Stimulated activated CD8-positive, alpha-beta memory T cell treated with anti-CD3 and anti-CD28 coated beads, Interleukin-2, amount 100 ng/mL, for 48 hours (primary cell): ENCODE measurements at regions not wholly inside any gene's neighbourhood (a gene's known extent, or its start where the extent isn't known, plus 50 kb on each side); places are given as distances from the start of the nearest gene placed in this dataset.
A peak's percentile ranks its signal among the peaks of the same experiment; 100 is the strongest.
"Not testable (repeated sequence)": the region's sequence is repeated elsewhere in the genome, so short reads cannot be mapped to it uniquely, and the experiment has no call there.

Source experiments
- DNase-seq, 2 donors: peaks; one replicate each; pipeline ENCODE4 v3.0.0-alpha.2; 2020; ENCODE audit warnings: low read depth in 2 of 2

DNA sequence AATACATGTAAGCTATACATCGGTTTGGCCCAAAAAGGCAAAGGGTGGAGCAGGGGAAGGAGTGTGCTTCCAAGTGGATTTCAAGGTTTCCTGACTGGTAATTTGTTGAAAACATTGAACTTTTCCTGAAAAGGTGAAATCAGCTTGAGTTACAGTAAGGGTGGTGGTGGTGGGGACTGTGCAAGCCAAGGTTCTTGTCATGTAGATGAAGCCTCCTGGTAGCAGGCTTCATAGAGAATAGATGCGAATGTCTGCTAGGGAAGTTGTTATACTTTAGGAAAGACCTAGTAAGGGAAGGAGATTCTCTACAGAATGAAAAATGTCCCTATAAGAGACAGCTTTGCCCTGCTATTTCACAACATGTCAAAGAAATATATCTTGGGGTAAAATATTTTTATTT, 528.2 kb upstream of the CBLB start:
- DNase-seq, result no peak

DNA sequence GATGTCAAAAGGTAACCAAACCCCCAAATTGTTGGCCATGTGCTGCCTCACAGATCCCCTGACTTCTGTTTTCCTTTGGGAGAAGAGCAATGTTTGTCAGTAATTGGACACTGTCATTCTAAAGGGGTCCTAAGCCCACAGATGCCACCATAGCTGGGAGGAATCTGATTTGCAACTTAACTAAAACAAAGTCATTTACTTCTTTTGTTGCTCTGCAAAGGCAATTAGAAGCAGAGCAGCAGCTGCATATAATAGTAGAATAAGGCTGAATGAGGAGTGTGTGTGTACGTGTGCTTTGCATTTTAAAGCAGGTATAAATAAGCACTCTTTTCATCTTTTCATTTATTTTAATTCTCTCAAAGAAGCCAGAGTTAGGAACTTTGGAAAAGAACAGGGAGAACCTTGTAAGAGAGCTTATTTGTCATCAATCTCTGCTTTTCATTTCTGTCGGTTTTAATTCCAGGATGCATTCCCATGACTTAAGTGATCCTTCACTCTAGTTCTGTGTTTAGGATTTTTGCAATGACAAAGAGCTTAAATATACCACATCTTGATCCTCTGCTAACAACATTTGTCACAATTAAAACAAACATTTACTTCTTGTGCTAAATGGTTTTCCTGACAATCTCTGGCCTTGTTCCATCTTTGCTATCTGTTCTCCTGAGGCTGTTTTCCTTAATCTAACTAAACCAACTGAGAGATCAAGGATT, 530.2 kb upstream of the CBLB start:
- no peak for DNase-seq

DNA sequence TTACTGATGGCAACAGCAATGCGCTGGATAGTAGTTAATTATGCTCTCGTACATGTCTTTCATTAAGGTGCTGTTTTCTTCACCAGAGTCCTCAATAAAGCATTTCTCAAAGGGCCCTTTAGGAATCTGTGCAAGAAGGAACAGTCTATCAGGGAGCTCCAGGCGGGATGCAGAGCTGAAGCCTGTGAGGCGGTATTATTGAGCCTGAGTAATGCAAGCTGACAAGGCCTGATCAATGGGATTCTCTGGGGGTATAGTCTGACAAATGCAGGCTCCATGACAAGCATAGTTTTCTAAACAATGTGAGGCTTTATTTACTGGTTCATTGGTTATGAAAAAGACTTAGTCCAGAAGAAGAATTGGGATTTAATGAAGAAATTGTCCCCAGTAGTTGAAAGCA, 530.9 kb upstream of the CBLB start:
- DNase-seq, result no peak

DNA sequence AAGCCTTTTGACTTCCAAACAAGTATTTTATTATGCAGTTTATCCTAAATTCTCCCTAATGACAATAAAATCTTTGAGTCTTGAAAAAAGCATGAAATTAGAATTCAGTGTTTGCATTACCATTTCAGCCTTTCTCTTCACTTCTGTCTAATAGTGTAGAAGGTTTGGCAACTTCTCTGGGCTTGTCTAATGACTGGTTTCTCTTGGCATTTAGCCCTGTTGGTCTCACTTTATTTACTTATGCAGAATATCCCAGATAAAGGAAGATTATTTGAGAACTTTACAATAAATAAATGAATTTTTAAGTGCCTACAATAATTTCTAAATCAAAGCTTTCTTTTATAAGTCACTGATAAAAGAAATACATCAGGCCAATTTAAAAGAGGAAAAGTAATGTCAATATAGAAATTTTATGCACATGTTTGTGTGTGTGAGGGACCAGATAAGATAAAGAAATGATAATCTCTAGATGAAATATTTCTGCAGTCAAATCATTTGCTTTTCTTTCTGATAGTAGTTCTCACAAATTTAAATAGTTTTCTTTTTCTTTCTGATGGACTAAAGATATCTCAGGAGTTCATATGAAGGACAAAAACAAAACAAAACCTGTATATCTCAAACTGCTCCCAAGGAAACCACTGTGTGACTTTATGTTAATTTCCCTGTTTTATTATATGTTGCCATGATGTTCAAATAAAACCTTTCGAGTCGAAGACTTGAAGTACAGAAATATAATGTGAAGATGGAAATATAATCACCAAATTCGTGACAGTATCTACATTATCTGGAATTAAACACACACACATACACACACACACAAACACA, 533.1 kb upstream of the CBLB start:
- DNase-seq, result no peak

DNA sequence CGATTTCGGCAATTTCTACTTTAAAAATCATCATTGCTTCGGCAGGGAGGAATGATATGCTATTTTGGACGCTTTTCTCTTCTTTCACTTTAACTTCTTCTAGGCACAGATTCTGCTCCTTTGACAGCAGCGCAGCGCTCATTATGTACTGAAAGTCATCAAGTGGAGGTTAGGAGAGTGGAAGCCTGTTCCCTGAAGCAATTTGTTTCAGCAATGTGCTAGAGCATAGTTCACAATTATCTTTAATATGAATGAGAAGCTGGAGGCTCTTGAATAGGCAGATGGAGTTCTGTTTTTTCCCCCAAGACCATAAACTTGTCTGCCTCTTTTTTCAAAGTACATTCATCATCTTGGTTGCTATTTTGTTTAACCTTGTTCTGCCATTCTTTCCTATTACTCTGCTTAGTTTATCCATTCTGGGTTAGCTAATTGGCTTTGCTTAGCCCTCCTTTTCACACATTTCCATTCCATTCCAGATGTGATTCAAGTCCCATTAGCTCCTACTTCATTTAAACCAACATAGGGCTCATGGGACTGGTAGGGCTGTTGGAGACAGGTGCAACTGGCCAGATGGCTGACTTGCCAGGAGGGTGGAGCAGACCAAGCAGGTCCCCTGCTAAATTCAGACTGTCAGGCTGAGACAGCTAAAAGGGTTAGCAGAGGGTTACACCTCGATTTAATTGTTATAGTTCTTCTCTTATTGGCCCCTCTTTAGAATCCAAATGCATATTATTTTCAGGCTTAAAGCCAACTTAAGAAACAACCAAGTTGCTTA, 534.7 kb upstream of the CBLB start:
- DNase-seq, result no peak

DNA sequence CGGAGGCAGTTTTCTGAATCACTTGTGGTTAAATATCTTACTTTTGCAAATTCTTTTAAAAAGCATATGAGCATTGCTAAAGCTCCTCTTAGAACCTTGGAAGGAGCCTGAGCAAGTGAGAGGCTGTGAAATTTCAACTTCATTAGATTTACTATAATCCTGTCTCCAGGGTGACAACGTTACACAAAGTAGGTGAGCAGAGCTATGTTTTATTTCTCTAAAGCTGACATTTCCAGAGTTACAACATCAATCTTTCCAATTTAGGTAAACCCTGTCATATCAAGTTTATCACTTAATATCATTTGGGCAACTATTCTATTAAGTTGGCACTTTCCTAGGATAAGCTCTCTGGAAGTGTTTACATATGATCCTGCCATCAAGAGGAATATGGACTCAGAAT, 544.9 kb upstream of the CBLB start:
- no peak for DNase-seq

DNA sequence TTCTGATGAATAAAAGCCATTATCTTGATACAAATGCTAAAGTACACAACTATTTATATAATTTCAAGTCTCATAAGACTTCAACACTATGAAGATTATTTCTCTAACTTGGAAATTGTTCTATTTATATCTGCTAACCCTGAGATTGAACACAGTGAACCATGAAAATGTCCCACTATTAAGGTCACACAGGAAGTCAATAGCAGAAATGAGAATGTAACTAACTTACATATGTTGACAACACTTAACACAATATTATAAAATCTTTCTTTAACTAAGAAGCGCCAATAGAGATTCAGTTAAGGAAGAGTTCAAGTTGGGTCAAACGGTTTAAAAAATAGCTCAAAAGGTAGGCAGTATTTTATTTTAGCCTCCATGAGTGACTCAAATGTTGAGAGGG, 551.8 kb upstream of the CBLB start:
- no peak for DNase-seq

DNA sequence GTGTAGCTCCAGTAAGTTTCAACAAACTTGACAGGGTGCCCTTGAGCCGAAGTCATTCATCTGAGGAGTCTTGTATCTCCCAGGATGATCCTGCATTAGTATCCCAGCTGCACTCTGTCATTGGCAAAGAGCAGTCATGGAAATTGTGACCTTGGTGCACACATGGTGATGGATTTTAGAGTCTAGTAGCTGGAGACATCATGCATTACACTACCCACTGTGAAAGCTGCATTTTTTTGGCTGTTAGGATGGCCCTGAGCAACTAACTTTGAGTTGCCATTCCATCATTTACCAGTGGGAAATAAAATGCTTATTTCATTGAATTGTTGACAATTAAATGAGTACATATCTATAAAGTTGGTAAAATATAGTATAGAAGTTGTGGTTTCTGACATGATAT, 552.6 kb upstream of the CBLB start:
- no peak for DNase-seq

DNA sequence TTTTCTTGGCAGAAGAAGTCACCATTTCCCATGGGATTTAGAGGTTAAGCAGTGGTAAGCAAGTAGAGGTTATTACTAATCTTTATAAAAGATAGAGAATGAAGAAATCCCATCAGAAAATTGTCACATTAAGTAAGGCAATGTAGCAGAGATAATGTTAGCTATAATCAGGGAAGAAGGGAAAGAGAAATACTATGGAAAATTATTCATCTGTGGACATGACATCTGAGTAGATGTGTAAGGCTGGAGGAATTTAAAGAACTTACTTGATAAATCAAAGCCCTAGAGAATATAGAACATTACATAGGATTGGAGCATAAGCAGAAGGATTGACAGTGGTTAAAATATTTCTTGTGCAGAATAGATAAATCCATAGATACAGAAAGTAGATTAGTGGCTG, 553.1 kb upstream of the CBLB start:
- no peak for DNase-seq

DNA sequence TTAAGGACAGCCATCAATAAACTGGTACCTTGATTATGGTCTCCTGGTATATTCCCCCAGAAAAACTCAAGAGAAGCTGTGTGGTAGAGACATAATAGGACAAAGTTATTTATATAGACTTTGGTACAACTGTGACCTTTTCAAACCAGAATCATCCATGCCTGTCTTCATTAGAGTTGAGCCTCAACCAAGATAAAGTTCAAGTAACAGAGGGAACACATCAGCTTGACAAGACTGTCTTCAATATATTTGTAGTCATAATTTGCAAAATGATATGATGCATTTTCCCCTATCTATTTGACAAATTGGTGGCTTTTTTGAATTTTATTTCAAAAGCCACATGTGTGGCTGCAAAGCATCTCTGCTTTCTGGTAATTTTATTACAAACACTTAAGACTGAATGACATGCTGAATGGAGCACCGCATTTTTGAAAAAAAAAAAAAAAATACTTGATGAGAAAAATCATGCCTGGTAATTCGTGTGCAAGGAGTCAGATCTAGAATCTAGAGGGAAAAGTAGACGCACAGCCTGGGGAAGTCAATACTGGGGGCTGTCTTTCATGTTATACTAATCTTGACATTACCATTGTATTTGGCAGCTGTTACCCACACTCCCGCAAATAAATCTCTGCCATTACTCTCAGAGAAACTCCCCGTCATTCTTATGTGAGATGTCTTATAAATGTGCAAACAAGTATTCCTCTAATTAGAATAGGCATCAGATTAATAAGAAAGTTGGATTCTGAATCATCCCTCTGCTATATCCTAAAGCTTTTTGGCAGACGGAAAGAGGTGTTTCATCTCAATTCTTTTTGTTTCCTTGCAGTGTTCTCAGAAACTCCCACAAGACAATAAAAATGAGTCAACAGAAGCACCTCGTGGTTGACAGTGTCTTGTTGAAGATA, 554.8 kb upstream of the CBLB start:
- DNase-seq, result peak in 1 of 2 donors; percentile 9

DNA sequence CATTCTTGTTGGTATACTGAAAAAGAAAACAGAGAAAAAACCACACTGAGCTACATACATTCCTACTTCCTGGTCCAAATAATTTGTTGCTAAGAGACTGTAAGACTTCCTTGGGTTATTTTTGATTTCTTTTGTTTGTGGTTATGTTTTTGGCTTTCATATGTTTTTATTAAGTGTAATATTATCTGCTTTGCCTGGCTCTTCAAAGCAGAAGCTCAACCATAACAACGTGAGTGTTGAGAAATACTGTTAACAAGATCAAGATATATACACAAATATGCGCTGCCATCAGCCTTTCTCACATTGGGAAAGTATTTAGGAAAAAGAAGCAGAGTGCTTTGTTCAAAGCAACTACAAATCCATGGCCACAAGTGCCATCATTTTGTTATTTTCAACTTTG, 556.2 kb upstream of the CBLB start:
- DNase-seq, result no peak

DNA sequence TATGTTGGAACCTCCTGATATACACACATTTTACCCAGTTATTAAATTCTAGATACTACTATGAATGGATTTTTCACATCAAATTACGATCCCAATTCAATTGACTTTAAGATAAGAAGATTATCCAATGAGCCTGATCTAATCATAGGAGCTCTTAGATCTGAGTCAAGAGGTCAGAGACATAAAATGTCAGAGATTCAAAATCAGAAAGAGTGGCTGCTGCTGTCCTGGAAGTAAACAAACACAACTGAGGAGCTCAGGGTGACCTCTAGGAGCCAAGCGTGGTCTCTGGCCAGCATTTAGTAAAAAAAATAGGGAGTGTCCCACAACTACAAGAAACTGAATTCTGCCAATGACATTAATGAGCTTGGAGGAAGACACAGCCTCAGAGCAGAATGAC, 557.1 kb upstream of the CBLB start:
- DNase-seq, result no peak

DNA sequence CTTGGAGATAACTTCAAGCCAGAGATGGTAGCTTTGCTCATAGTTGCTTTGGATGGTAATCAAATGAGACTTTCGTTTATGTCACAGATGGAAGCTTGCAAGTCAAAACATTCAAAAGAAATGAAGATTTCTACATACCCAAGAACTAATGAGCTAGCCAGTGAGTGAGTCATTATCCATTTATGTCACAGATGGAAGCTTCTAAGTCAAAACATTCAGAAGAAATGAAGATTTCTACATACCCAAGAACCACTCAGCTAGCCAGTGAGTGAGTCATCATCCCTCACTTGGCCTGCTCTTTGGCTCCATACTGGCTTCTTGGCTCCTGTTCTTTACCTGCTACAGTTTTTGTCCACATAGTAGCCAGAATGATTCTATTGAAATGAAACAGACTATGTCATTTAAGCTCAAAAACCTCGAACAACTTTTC, 559.8 kb upstream of the CBLB start:
- peak in 1 of 2 donors; percentile 13 for DNase-seq

DNA sequence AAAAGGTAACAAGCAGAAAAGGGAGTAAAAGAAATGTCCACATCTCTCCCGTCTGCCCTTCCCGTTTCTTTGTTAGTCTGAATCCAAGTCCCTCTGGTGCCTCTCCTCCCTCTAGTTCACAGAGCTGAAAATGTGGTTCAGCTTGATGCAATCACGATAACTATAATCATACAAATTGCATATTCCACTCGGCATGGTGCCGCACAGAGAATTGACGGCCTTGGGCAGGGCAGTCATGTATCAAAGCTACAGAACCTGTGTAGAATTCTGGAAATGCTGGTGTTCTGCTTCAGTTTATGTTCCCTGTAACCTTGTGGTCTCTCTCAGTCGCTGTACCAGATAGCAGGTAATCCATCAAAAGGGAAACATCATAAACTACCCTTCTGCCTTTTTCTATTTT, 562.9 kb upstream of the CBLB start:
- DNase-seq, result no peak

DNA sequence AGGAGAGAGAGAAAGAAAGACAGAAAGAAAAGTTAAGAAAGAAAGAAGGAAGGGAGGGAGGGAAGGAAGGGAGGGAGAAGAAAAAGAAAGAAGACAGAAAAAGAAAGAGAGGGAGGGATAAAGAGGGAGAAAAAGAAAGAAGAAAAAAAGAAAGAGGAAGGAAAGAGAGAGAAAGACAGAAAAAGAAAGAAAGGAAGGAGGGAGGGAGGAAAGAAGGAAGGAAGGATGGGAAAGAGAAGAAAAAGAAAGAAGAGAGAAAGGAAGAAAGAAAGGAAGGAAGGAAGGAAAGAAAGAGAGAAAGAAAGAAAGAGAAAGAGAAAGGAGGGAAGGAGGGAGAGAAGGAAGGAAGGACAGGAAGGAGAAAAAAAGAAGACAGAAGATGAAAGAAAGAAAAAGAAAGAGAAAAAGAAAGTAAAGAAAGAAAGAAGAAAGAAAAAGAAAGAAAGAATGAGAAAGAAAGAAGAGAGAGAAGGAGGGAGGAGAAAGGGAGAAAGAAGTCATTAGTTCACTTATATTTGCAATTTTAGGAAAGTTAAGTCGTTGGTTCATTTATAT, 567.2 kb upstream of the CBLB start:
- no peak for DNase-seq

DNA sequence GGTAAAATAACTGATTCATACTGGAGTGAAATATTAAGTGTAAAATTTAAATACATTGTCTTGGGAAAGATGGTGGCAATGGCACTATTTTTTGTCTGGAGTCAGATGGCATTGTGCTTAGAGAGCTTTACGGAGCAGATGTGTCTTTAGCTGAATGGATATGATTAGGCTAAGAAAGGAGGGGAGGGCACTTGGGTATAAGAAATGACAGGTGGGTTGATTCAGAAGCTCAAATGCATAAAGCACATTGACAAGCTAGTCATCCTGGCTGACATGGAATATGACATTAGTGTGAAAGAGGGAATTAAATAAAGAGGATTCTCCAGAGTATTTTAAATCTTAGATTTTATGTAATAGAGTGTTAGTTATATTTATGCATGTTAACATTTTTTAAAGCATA, 570.1 kb upstream of the CBLB start:
- no peak for DNase-seq

DNA sequence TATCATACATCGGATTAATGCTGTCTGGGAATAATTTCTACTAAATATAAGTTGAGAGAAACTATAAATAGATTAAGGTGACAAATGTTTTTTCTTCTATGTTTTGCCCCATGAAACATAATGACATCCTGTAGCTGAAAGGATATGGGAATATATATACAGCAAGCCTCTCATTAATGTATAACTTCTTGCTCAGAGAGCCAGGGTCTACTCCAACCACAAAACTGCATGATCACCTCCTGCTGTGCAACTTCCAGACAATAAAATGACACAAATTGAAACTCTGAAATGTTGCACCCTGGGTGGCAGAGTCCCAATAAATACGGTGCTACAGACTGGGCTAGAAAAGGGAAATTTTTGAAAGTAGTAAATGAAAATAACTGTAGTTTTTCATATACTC, 571.9 kb upstream of the CBLB start:
- DNase-seq, result no peak

DNA sequence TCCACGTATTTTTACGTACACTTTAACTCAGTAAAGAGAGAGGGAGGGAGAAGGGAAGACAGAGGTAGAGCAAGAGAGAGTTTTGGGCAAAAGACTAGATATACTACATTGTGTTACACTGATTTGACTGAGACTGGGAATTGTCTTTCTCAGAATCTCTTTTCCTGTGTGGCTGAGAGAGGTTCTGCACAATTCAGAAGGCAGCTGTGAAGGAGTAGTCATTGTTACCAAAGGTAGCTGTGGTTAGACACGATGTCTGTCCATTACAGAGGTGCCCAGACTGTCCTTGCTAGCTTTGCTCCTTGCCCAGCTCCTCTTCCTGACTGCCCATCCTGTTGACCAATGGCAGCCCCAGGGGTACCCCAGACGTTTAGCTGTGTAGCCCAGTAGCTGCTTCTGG, 577.5 kb upstream of the CBLB start:
- DNase-seq, result no peak

DNA sequence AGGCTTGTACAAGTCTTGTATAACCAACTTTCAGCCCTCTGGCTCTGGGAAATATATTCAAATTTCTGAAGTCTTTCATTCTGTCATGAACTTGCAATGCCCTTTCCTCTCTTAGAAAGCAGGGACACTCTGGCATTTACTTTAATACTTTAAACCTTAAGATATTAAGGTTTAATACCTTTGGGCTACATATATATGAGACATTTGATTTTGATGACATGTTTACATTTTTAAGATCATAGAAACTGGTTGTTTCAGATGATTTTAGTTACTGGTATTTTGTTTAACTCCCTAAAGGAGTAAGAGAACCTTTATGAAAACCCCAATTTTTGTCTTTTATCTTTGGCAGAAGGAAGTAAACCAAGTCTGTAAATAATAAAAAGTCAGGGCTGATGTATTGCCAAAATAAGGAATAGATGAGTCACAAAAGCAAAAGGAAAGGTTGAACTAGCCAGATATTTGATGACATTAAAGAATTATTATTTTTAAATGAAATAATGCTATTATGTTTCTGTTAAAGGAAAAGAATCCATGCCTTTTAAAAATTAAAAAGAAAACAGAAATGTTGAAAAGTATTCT, 579.0 kb upstream of the CBLB start:
- no peak for DNase-seq

DNA sequence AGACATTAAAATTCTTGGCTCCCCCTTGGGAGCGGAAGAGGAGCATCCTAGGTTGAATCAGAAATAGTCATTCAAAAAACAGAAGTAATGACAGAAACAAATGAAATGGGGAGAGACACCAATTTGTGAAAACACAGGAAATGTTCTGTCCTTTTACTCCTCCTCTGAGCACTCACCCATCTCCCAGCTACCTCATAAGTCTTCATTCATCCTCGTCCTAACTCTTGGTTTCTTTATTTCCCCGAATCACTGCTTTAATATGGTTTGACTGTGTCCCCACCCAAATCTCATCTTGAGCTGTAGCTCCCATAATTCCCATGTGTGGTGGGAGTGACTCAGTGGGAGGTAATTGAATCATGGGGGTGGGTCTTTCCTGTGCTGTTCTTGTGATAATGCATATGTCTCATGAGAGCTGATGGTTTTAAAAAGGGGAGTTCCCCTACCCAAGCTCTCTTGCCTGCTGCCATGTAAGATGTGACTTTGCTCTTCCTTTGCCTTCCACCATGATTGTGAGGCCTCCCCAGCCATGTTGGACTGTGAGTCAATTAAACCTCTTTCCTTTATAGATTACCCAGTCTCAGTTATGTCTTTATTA, 579.7 kb upstream of the CBLB start:
- DNase-seq, result not testable (repeated sequence)

DNA sequence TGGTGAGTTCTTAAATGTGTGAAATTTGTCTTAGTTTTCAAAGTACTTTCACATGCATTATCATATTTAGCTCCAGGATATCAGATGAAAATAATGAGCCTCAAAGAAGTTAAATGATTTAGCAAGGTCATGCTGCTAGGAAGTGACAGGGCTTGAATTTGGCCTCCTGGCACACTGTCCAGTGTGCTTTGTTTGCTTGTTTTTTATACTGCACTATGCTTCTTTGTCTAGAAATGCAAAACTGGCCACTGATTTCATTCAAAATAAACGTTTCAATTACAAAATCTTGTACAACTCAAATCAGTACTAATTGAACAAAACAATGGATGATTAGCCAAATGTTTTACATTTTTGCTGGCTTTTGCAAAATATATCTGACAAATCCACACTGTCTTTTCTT, 583.3 kb upstream of the CBLB start:
- no peak for DNase-seq
